GM10248 (cell line): ENCODE measurements at regions not wholly inside any gene's neighbourhood (a gene's known extent, or its start where the extent isn't known, plus 50 kb on each side); places are given as distances from the start of the nearest gene placed in this dataset.

Experiments used
- CTCF ChIA-PET: fragments of 300-600 bp; sonication (Branson Sonifier 250); formaldehyde crosslinking; extraction: SDS; loops from one replicate; lab custom pipeline; 2021; ENCODE audit warnings: antibody characterized with exemption; lab: Yijun Ruan, JAX
- POLR2A ChIA-PET: fragments of 350-650 bp; sonication (Branson Sonifier 250); formaldehyde crosslinking; extraction: SDS; loops from one replicate; lab custom pipeline; 2020; ENCODE audit warnings: antibody characterized with exemption; lab: Yijun Ruan, JAX
- DNase-seq: peaks from one replicate; pipeline ENCODE4 v3.0.0; 2012; ENCODE audit errors: extremely low spot score
- TF ChIP-seq, protein P1 (sequence below): IDR thresholded peaks from 2 replicates; pipeline ENCODE4 v1.5.1; 2012; ENCODE audit warnings: mild to moderate bottlenecking, low read depth; ENCODE audit errors: extremely low read depth, missing control alignments, control extremely low read depth

DNA sequence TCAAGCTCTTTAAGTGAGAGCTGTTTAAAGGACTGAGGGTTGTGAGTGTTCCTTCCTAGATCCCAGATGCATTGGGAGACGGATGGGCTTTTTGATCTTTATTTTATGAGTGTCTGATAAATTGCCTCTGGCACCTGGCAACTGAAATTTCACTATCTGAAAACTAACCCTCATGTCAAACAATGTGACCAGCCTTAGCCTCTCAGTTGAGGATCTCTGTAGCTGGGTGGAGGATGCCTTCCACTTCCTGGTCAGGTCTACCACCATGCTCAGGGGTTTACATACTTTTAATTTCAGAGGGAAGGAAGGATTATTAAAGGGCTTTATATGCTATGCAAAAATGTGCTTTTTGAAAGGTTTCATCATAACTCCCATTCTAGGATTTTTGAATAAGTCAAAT lies 70.5 kb upstream of the NT5C1B start:
- ChIA-PET CTCF (no interaction called here), POLR2A (no interaction called here)
- no peak for DNase-seq
- TF ChIP-seq, protein P1, sequence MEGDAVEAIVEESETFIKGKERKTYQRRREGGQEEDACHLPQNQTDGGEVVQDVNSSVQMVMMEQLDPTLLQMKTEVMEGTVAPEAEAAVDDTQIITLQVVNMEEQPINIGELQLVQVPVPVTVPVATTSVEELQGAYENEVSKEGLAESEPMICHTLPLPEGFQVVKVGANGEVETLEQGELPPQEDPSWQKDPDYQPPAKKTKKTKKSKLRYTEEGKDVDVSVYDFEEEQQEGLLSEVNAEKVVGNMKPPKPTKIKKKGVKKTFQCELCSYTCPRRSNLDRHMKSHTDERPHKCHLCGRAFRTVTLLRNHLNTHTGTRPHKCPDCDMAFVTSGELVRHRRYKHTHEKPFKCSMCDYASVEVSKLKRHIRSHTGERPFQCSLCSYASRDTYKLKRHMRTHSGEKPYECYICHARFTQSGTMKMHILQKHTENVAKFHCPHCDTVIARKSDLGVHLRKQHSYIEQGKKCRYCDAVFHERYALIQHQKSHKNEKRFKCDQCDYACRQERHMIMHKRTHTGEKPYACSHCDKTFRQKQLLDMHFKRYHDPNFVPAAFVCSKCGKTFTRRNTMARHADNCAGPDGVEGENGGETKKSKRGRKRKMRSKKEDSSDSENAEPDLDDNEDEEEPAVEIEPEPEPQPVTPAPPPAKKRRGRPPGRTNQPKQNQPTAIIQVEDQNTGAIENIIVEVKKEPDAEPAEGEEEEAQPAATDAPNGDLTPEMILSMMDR: no peak

DNA sequence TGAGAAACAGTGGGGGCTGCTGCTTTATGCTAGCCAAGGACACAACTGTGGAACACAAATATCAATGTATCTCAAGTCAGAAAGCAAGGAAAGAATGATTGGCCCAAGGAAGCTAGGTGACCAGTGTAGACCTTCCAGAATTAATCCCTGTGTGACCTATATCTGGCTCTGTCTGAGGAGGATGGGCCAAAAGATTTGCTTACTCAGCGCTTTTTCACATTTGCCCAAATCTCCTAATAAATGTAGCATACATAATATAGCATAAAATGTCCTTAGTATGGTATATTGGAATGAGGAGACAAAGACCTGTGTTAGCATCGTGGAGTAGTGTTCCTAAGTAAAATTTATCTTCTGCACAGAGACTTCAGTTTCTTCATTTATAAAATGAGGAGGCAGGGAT lies 66.7 kb upstream of the NT5C1B start:
- no peak for DNase-seq
- CTCF ChIA-PET: interaction anchor here (1.0 to 1.2 kb wide), 2 partner anchors 18 to 33 kb away, joined by 3 to 4 read pairs; no protein-coding TSS in a partner anchor
- TF ChIP-seq, protein P1: no peak
- POLR2A ChIA-PET: no interaction called here

DNA sequence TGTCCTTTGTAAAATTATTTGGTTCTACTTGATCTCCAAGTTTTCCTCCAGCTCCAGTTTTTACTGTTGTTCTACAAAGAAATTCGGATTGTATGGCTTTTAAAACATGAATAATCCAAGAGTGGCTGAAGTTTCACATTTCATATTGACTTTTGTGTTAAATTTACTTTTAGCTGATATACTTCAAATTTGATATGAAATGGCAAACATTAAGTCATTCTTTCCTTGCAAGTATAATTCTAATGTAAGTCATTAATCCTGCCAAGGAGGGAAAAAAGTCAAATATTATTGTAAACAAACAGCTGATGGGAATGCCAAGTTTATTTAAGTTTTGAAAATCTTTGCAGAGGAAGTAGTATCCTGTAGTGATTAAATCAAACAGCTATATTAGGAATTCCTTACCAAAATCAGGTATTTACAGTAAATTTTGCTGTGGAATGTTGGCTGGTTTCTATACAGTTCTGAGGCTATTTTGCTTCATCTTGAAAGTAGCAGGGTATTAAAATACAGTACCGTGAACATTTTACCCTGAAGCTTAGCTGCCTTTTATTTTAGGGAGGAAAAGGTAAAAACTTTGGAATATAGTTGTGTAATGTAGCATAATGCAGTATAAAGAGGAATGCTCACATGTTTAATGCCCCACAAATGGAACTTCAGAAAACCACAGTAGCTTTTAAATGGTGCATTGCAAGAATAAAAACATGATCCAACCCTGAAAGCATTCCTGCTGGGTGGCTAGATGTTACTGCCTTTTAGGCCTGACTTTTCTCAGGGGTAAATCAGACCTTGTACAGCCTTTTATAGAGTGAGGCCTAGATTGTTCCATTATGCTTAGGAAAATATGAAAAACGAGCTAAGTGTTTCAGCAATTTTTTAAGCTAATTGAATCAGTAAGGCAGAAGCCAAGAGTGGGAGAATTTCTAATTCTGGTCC lies 62.7 kb upstream of the NT5C1B start:
- TF ChIP-seq, protein P1: no peak
- no peak for DNase-seq
- ChIA-PET POLR2A (no interaction called here), CTCF (interaction anchor here (1.2 to 1.6 kb wide), 2 partner anchors 12 to 26 kb away, joined by 3 to 4 read pairs; no protein-coding TSS in a partner anchor)

- ChIA-PET CTCF (no interaction called here), POLR2A (no interaction called here)
- TF ChIP-seq, protein P1: no peak
- DNase-seq: no peak
Measured at GRCh38 chr2:18650221-18650620, 60.9 kb upstream of the NT5C1B start.

- POLR2A ChIA-PET: no interaction called here
- TF ChIP-seq, protein P1: no peak
- no peak for DNase-seq
- CTCF ChIA-PET: no interaction called here
Measured at GRCh38 chr2:18649502-18650135, 60.2 kb upstream of the NT5C1B start.

DNA sequence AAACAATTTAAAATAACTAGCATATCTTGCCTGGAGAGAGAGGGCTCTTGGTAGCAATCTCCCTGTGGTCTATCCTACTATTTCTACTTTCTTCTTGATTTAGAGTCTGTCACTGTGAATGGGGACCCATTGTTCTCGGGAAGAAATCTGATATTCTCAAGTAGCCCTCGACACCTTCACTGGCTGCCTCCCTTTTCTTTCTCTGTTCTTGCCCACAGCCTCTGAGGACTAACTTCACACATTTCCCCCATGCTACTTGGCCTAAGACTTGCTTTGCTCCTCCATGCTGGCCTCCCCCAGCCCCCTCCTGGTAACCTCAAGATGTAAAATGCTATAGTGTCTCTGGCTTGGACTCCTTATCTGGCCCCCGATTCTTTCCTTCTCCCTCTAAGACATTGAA lies 58.8 kb upstream of the NT5C1B start:
- TF ChIP-seq, protein P1: no peak
- ChIA-PET POLR2A (no interaction called here), CTCF (no interaction called here)
- DNase-seq: no peak
